ENCODE measurements at regions not wholly inside any gene's neighbourhood (a gene's known extent, or its start where the extent isn't known, plus 50 kb on each side); places are given as distances from the start of the nearest gene placed in this dataset.

DNA sequence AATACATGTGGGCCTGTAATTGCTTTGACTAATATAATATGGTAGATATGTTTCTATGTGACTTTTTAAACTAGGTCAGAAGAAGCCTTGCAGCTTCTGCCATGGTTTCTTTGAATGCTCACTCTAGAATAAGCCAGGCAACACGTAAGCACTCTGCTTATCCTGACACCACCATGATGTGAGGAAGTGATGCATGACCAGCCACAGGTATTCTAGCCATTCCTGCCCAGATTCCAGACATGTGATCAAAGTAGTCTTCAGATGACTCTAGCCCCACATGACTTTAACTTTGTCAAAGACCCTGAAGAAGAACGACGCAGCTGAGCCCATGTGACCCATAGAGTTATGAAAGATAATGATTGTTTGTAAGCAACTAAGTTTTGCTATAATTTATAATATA is 276.1 kb upstream of the NCAM1 start:
- no peak overlapping the region for H3K27ac ChIP-seq
- TF ChIP-seq, protein P1, sequence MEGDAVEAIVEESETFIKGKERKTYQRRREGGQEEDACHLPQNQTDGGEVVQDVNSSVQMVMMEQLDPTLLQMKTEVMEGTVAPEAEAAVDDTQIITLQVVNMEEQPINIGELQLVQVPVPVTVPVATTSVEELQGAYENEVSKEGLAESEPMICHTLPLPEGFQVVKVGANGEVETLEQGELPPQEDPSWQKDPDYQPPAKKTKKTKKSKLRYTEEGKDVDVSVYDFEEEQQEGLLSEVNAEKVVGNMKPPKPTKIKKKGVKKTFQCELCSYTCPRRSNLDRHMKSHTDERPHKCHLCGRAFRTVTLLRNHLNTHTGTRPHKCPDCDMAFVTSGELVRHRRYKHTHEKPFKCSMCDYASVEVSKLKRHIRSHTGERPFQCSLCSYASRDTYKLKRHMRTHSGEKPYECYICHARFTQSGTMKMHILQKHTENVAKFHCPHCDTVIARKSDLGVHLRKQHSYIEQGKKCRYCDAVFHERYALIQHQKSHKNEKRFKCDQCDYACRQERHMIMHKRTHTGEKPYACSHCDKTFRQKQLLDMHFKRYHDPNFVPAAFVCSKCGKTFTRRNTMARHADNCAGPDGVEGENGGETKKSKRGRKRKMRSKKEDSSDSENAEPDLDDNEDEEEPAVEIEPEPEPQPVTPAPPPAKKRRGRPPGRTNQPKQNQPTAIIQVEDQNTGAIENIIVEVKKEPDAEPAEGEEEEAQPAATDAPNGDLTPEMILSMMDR (IDR thresholded peaks at IDR 0.05), result no peak
- no peak for TF ChIP-seq POLR2A (IDR thresholded peaks at IDR 0.05)
- no peaks in the 10 kb centered on the region for H3K4me1 ChIP-seq
- no peaks in the 10 kb centered on the region for H3K9me3 ChIP-seq
- ATAC-seq, result no peak
- WGBS, 4 donors, result 47 to 92% (median 70%) methylated on average over 3 of the region's 3 CpGs
- H3K27me3 ChIP-seq, result no peaks in the 10 kb centered on the region
- no peak overlapping the region for H3K4me3 ChIP-seq
- no peak for DNase-seq
- intact Hi-C loops (cut with DNase I), result no loop called here
- no peaks in the 10 kb centered on the region for H3K36me3 ChIP-seq

DNA sequence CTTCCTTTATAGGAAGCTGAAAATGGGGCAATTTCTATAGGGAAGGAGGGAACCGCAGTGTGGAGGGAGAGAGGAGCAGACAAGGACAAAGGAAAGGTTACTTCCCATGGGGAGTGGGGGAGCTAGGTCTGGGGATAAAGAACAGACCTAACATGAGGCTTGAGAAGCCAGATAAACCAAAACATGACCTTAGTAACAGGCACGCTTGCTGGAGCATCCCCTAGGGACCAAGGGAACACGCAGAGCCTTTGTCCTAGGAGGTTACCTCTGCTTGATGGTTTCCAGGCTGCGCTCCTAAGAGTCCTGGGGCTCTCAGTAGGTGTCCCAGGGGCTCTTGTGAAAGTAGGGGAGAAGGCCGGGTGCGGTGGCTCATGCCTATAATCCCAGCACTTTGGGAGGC is 271.4 kb upstream of the NCAM1 start:
- TF ChIP-seq POLR2A (IDR thresholded peaks at IDR 0.05), result no peak
- TF ChIP-seq, protein P1 (IDR thresholded peaks at IDR 0.05), result no peak
- H3K36me3 ChIP-seq, result no peaks in the 10 kb centered on the region
- ATAC-seq, result no peak
- 74 to 87% (median 78%) methylated on average over 6 of the region's 6 CpGs for WGBS, 4 donors
- H3K4me1 ChIP-seq, result no peaks in the 10 kb centered on the region
- no peaks in the 10 kb centered on the region for H3K27me3 ChIP-seq
- no peaks in the 10 kb centered on the region for H3K9me3 ChIP-seq
- H3K4me3 ChIP-seq, result no peak overlapping the region
- intact Hi-C loops (cut with DNase I), result no loop called here
- no peak overlapping the region for H3K27ac ChIP-seq
- no peak for DNase-seq

DNA sequence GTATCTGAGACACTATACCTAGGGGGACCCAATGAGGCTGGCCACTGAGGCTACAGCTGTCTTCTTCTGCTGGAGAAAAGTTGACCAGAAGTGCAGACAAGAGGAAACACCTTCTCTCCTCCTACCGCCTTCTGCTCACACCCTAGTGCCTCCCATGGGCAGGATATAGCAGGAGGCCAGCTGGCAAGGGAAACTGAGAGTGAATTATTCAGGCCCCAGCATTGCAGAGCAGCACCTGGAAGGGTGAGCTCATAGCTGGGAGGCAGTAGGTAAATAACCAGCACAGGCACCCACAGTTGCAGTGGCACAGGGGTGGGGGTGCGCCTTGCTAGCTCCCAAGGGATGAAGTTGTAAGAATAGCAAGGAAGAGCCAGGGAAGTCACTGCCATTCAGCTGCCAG is 267.4 kb upstream of the NCAM1 start:
- TF ChIP-seq, protein P1 (IDR thresholded peaks at IDR 0.05), result no peak
- TF ChIP-seq POLR2A (IDR thresholded peaks at IDR 0.05), result no peak
- WGBS, 4 donors, result 78 to 83% (median 82%) methylated on average over 1 to 2 of the region's 2 CpGs
- Histone ChIP-seq H3K36me3 (no peaks in the 10 kb centered on the region), H3K27me3 (no peaks in the 10 kb centered on the region), H3K9me3 (no peaks in the 10 kb centered on the region), H3K4me3 (no peak overlapping the region), H3K27ac (no peak overlapping the region), H3K4me1 (no peaks in the 10 kb centered on the region)
- ATAC-seq (no peak), DNase-seq (no peak)
- intact Hi-C loops (cut with DNase I), result no loop called here

DNA sequence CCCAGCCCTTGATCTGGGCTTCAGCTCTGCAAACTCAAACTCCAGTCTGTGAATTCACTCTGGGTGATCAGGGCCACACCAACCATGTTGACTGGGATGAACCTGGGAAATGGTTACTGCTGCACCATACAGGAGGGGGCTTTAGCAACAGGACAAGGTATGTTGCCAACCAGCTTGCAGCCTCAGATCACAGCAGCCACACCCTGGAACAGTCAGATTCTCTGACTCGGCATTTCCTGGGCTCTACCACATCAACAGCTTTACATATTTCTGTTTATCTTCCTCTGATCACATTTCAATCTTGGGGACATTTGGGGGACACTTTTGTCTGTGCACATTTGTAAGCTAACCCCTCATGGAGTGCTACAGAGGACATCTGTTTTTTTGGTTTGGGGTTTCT is 267.0 kb upstream of the NCAM1 start:
- Histone ChIP-seq H3K27me3 (no peaks in the 10 kb centered on the region), H3K36me3 (no peaks in the 10 kb centered on the region), H3K9me3 (no peaks in the 10 kb centered on the region), H3K4me1 (no peaks in the 10 kb centered on the region), H3K27ac (no peak overlapping the region), H3K4me3 (no peak overlapping the region)
- intact Hi-C loops (cut with DNase I), result no loop called here
- ATAC-seq (peak in 1 of 4 donors; percentile 31), DNase-seq (no peak)
- TF ChIP-seq, protein P1 (IDR thresholded peaks at IDR 0.05), result no peak
- no peak for TF ChIP-seq POLR2A (IDR thresholded peaks at IDR 0.05)
- WGBS, 4 donors, result 85 to 94% (median 87%) methylated on average over 1 of the region's 1 CpG
